ENCODE measurements at regions not wholly inside any gene's neighbourhood (a gene's known extent, or its start where the extent isn't known, plus 50 kb on each side); places are given as distances from the start of the nearest gene placed in this dataset.

DNA sequence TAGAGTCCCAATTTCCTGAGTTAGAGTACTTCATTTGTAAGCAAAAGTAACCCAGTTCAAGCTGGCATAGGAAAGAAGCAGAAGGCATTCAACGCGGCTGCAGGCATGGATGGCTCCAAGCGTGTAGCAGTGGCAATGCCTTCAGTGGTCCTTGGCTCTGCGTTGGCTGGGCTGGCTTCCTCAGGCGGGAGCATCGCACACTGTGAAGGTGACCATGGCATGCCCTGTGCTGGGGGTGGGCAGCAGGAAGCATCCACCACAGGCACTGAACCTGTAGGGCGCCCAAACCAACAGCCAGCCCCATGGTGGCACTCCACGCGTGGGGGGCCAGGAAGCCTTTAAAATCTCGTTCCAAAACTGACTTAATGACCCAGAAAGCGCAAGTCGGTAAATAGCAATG lies 53.6 kb upstream of the SPACA7 start (continued):
- TF ChIP-seq, protein P1, sequence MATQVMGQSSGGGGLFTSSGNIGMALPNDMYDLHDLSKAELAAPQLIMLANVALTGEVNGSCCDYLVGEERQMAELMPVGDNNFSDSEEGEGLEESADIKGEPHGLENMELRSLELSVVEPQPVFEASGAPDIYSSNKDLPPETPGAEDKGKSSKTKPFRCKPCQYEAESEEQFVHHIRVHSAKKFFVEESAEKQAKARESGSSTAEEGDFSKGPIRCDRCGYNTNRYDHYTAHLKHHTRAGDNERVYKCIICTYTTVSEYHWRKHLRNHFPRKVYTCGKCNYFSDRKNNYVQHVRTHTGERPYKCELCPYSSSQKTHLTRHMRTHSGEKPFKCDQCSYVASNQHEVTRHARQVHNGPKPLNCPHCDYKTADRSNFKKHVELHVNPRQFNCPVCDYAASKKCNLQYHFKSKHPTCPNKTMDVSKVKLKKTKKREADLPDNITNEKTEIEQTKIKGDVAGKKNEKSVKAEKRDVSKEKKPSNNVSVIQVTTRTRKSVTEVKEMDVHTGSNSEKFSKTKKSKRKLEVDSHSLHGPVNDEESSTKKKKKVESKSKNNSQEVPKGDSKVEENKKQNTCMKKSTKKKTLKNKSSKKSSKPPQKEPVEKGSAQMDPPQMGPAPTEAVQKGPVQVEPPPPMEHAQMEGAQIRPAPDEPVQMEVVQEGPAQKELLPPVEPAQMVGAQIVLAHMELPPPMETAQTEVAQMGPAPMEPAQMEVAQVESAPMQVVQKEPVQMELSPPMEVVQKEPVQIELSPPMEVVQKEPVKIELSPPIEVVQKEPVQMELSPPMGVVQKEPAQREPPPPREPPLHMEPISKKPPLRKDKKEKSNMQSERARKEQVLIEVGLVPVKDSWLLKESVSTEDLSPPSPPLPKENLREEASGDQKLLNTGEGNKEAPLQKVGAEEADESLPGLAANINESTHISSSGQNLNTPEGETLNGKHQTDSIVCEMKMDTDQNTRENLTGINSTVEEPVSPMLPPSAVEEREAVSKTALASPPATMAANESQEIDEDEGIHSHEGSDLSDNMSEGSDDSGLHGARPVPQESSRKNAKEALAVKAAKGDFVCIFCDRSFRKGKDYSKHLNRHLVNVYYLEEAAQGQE (IDR thresholded peaks at IDR 0.05; ENCODE audit: unreplicated experiment): no peak
- no peak for TF ChIP-seq STAT1 (IDR thresholded peaks at IDR 0.05; ENCODE audit: unreplicated experiment)

DNA sequence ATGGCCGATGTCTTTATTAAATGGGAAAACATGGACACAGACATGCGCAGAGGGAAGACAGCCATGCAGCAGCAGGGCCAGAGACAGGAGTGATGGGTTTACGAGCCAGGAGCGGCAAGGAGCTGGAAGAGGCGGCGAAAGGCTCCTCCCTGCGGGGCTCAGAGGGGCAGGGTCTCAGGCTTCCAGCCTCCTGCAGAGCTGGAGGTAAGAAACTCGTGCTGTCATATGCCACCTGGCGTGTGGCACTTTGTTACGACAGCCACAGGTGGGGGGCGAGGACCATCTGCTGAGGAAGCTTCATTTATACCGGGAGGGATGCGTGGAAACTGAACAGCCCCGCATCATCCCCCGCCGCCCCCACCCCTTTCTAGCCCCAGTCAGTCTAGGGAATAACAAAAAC lies 52.0 kb upstream of the SPACA7 start:
- Histone ChIP-seq H3K27ac (ENCODE audit: low read depth) (no peak overlapping the region), H3K9me2 (ENCODE audit: insufficient read depth) (no peaks in the 10 kb centered on the region), H3F3A (replicated peaks; ENCODE audit: low read depth) (no peaks in the 10 kb centered on the region), H3K4me3 (no peak overlapping the region), H3K4me1 (ENCODE audit: insufficient read depth) (no peaks in the 10 kb centered on the region), H3K79me2 (replicated peaks; ENCODE audit: insufficient read depth) (no peaks in the 10 kb centered on the region), H3K27me3 (ENCODE audit: insufficient read depth) (no peaks in the 10 kb centered on the region), H3K36me3 (ENCODE audit: insufficient read depth) (no peaks in the 10 kb centered on the region), H3K4me2 (no peak overlapping the region), H4K20me1 (replicated peaks; ENCODE audit: insufficient read depth) (no peaks in the 10 kb centered on the region), H2AFZ (no peak overlapping the region)
- Mint-ChIP-seq H3K4me3 (no peak overlapping the region), H3K4me1 (peaks cover 6% of the 10 kb centered on the region; the same call in 2 of the 3 replicates), H3K9me3 (peaks cover 3% of the 10 kb centered on the region; the same call in 2 of the 3 replicates), H3K27me3 (ENCODE audit: insufficient read depth, low read depth, poor library complexity) (peaks cover 1% of the 10 kb centered on the region), H3K27ac (no peak overlapping the region), H3K36me3 (ENCODE audit: low read depth) (no peaks in the 10 kb centered on the region)
- DNase-seq (ENCODE audit: low spot score) (no peak), ATAC-seq (peak; percentile 62; the same call in 2 of the 3 replicates)
- TF ChIP-seq, protein P1 (IDR thresholded peaks at IDR 0.05; ENCODE audit: unreplicated experiment): no peak
- no peak for TF ChIP-seq CREB1 (CRISPR knock-in tag; IDR thresholded peaks at IDR 0.05; ENCODE audit: low read depth)
- TF ChIP-seq ZNF331 (CRISPR knock-in tag; IDR thresholded peaks at IDR 0.05; ENCODE audit: low read depth): no peak
- no peak for TF ChIP-seq EZH2 (IDR thresholded peaks at IDR 0.05; ENCODE audit: low read depth, unreplicated experiment)
- TF ChIP-seq EZH2phosphoT487 (IDR thresholded peaks at IDR 0.05; ENCODE audit: unreplicated experiment): no peak
- TF ChIP-seq POLR2AphosphoS5 (IDR thresholded peaks at IDR 0.05; ENCODE audit: low read depth): no peak
- no peak for TF ChIP-seq STAT1 (IDR thresholded peaks at IDR 0.05; ENCODE audit: unreplicated experiment)
- no peak for TF ChIP-seq ZNF114 (CRISPR knock-in tag; IDR thresholded peaks at IDR 0.05)
- TF ChIP-seq, protein P2, sequence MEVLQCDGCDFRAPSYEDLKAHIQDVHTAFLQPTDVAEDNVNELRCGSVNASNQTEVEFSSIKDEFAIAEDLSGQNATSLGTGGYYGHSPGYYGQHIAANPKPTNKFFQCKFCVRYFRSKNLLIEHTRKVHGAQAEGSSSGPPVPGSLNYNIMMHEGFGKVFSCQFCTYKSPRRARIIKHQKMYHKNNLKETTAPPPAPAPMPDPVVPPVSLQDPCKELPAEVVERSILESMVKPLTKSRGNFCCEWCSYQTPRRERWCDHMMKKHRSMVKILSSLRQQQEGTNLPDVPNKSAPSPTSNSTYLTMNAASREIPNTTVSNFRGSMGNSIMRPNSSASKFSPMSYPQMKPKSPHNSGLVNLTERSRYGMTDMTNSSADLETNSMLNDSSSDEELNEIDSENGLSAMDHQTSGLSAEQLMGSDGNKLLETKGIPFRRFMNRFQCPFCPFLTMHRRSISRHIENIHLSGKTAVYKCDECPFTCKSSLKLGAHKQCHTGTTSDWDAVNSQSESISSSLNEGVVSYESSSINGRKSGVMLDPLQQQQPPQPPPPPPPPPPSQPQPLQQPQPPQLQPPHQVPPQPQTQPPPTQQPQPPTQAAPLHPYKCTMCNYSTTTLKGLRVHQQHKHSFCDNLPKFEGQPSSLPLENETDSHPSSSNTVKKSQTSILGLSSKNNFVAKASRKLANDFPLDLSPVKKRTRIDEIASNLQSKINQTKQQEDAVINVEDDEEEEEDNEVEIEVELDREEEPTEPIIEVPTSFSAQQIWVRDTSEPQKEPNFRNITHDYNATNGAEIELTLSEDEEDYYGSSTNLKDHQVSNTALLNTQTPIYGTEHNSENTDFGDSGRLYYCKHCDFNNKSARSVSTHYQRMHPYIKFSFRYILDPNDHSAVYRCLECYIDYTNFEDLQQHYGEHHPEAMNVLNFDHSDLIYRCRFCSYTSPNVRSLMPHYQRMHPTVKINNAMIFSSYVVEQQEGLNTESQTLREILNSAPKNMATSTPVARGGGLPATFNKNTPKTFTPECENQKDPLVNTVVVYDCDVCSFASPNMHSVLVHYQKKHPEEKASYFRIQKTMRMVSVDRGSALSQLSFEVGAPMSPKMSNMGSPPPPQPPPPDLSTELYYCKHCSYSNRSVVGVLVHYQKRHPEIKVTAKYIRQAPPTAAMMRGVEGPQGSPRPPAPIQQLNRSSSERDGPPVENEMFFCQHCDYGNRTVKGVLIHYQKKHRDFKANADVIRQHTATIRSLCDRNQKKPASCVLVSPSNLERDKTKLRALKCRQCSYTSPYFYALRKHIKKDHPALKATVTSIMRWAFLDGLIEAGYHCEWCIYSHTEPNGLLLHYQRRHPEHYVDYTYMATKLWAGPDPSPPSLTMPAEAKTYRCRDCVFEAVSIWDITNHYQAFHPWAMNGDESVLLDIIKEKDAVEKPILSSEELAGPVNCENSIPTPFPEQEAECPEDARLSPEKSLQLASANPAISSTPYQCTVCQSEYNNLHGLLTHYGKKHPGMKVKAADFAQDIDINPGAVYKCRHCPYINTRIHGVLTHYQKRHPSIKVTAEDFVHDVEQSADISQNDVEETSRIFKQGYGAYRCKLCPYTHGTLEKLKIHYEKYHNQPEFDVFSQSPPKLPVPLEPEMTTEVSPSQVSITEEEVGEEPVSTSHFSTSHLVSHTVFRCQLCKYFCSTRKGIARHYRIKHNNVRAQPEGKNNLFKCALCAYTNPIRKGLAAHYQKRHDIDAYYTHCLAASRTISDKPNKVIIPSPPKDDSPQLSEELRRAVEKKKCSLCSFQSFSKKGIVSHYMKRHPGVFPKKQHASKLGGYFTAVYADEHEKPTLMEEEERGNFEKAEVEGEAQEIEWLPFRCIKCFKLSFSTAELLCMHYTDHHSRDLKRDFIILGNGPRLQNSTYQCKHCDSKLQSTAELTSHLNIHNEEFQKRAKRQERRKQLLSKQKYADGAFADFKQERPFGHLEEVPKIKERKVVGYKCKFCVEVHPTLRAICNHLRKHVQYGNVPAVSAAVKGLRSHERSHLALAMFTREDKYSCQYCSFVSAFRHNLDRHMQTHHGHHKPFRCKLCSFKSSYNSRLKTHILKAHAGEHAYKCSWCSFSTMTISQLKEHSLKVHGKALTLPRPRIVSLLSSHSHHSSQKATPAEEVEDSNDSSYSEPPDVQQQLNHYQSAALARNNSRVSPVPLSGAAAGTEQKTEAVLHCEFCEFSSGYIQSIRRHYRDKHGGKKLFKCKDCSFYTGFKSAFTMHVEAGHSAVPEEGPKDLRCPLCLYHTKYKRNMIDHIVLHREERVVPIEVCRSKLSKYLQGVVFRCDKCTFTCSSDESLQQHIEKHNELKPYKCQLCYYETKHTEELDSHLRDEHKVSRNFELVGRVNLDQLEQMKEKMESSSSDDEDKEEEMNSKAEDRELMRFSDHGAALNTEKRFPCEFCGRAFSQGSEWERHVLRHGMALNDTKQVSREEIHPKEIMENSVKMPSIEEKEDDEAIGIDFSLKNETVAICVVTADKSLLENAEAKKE (CRISPR knock-in tag; IDR thresholded peaks at IDR 0.05): no peak
- no peak for TF ChIP-seq JUNB (IDR thresholded peaks at IDR 0.05; ENCODE audit: unreplicated experiment)
- no peak for TF ChIP-seq NANOG (IDR thresholded peaks at IDR 0.05; ENCODE audit: borderline replicate concordance)

Measured in GM23338 (cell line).